ENCODE measurements at regions not wholly inside any gene's neighbourhood (a gene's known extent, or its start where the extent isn't known, plus 50 kb on each side); places are given as distances from the start of the nearest gene placed in this dataset.

DNA sequence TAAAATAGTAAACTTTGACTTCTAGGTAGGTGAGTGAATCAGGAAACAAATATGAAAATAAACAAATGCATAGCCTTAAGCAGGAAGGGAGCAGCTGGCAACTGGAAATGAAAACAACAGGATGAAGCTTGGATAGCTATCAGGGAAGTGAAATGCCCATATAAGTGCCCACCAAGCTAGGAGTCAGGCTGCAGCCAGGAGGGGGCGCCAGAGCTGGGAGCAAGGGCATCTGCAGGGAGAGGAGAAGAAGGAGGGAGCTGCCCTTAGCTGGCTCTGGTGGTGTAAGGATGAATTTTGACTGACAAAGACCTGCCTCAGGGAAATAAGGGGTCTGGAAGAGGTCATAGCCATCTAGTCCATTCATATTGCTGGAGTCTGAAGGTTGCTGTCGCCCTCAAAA, 298.3 kb downstream of the TDRD15 start:
- no peak overlapping the region for H3K4me2 ChIP-seq (ENCODE audit: low read length)
- H2AFZ ChIP-seq, result no peak overlapping the region
- H3K9me3 ChIP-seq (ENCODE audit: control insufficient read depth, low read length), result no peaks in the 10 kb centered on the region
- no peaks in the 10 kb centered on the region for H3K79me2 ChIP-seq
- no peaks in the 10 kb centered on the region for H3K4me1 ChIP-seq
- H3K9ac ChIP-seq, result no peak overlapping the region
- no peak for TF ChIP-seq CTCF (IDR thresholded peaks at IDR 0.05)
- H3K27me3 ChIP-seq (ENCODE audit: control insufficient read depth, insufficient read depth, low read length), result no peaks in the 10 kb centered on the region
- no peak overlapping the region for H3K27ac ChIP-seq
- no peaks in the 10 kb centered on the region for H3K36me3 ChIP-seq (ENCODE audit: control insufficient read depth, insufficient read depth, low read length)
- H3K4me3 ChIP-seq (ENCODE audit: low read depth, low read length), result no peak overlapping the region

DNA sequence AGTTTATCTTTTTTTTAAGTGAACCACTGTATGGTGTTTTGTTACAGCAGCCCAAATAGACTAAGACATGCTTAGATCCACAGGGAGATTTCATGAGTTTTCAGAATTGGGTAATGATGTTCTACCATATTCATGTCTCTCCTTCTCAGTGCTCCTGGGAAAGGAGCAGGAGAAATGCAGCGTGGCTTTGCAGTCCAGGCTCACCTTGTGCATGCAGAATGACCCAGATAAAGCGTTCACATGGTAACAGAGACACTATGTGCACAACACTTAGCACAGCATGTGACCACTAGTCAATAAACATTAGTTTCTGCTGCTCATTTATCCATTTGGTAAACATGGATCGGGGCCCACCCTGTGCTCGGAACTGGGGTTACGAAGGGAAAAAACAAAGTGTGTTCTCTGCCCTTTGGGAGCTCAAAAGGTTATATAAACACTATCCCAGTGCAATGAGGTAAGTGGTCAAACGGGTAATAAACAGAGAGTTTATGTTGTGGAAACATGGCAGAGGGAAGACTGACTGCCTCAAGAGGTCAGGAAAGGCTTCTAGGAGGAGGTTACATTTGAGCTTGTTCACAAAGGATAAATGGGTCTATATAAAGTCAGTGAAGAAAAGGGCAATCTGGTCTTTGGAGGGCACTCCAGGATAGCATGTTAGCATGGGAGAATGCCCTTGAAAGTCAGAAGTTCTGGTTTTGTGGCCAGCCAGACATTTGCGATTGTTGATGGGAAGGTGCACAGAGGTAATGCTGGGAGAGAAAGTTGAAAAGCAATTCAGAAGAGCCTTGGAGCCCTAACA, 299.2 kb downstream of the TDRD15 start:
- no peak for TF ChIP-seq CTCF (IDR thresholded peaks at IDR 0.05)

GRCh38 chr2:21423854-21424253, 300.1 kb downstream of the TDRD15 start:
- no peaks in the 10 kb centered on the region for H3K36me3 ChIP-seq (ENCODE audit: control insufficient read depth, insufficient read depth, low read length)
- H3K4me3 ChIP-seq (ENCODE audit: low read depth, low read length), result no peak overlapping the region
- no peaks in the 10 kb centered on the region for H3K9me3 ChIP-seq (ENCODE audit: control insufficient read depth, low read length)
- H2AFZ ChIP-seq, result no peak overlapping the region
- H3K9ac ChIP-seq, result no peak overlapping the region
- H3K27me3 ChIP-seq (ENCODE audit: control insufficient read depth, insufficient read depth, low read length), result no peaks in the 10 kb centered on the region
- no peak overlapping the region for H3K4me2 ChIP-seq (ENCODE audit: low read length)
- no peak overlapping the region for H3K27ac ChIP-seq
- no peaks in the 10 kb centered on the region for H3K79me2 ChIP-seq
- no peaks in the 10 kb centered on the region for H3K4me1 ChIP-seq
- TF ChIP-seq CTCF (IDR thresholded peaks at IDR 0.05), result no peak

More for the DNA sequence above, 299.2 kb downstream of the TDRD15 start:
- Histone ChIP-seq H3K9ac (no peak overlapping the region), H3K4me3 (ENCODE audit: low read depth, low read length) (no peak overlapping the region), H3K27ac (no peak overlapping the region), H3K36me3 (ENCODE audit: control insufficient read depth, insufficient read depth, low read length) (no peaks in the 10 kb centered on the region), H3K79me2 (no peaks in the 10 kb centered on the region), H3K4me2 (ENCODE audit: low read length) (no peak overlapping the region), H3K27me3 (ENCODE audit: control insufficient read depth, insufficient read depth, low read length) (no peaks in the 10 kb centered on the region), H2AFZ (no peak overlapping the region), H3K9me3 (ENCODE audit: control insufficient read depth, low read length) (no peaks in the 10 kb centered on the region), H3K4me1 (no peaks in the 10 kb centered on the region)

DNA sequence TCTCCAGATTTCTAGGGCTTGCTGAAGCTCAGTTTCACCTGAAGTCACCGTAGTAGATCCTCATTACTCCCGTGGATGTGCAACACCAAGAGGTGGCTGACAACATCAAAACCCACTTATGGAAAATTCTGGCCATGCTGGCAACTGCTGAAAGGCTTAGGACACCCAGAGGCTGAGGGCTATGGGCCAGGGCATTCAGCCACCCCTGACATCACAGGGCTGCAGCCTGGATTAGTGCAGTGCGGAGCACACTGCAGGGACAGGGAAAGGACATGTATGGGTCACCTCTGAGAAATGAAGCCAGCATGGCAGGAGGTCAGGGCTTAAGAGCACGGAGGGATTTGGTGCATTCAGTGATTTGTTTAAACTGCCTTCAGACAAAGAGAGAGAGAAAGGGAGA, 300.6 kb downstream of the TDRD15 start:
- no peaks in the 10 kb centered on the region for H3K4me1 ChIP-seq
- no peak overlapping the region for H2AFZ ChIP-seq
- no peak for TF ChIP-seq CTCF (IDR thresholded peaks at IDR 0.05)
- no peaks in the 10 kb centered on the region for H3K36me3 ChIP-seq (ENCODE audit: control insufficient read depth, insufficient read depth, low read length)
- H3K4me2 ChIP-seq (ENCODE audit: low read length), result no peak overlapping the region
- H3K4me3 ChIP-seq (ENCODE audit: low read depth, low read length), result no peak overlapping the region
- no peaks in the 10 kb centered on the region for H3K27me3 ChIP-seq (ENCODE audit: control insufficient read depth, insufficient read depth, low read length)
- H3K27ac ChIP-seq, result no peak overlapping the region
- H3K9me3 ChIP-seq (ENCODE audit: control insufficient read depth, low read length), result no peaks in the 10 kb centered on the region
- H3K9ac ChIP-seq, result no peak overlapping the region
- no peaks in the 10 kb centered on the region for H3K79me2 ChIP-seq

- TF ChIP-seq CTCF (IDR thresholded peaks at IDR 0.05), result no peak
These were observed 303.8 kb downstream of the TDRD15 start for GRCh38 chr2:21427606-21428005.

More at GRCh38 chr2:21427606-21428005, 303.8 kb downstream of the TDRD15 start:
- Histone ChIP-seq H3K9me3 (ENCODE audit: control insufficient read depth, low read length) (no peaks in the 10 kb centered on the region), H3K36me3 (ENCODE audit: control insufficient read depth, insufficient read depth, low read length) (no peaks in the 10 kb centered on the region), H3K4me1 (no peaks in the 10 kb centered on the region), H3K4me3 (ENCODE audit: low read depth, low read length) (no peak overlapping the region), H3K79me2 (no peaks in the 10 kb centered on the region), H3K27me3 (ENCODE audit: control insufficient read depth, insufficient read depth, low read length) (no peaks in the 10 kb centered on the region), H3K9ac (no peak overlapping the region), H3K4me2 (ENCODE audit: low read length) (no peak overlapping the region), H2AFZ (no peak overlapping the region), H3K27ac (no peak overlapping the region)

Measured in parathyroid adenoma (tissue), 2 donors.